HL-60 (cell line): ENCODE measurements at regions not wholly inside any gene's neighbourhood (a gene's known extent, or its start where the extent isn't known, plus 50 kb on each side); places are given as distances from the start of the nearest gene placed in this dataset.

Experiments used
- DNase-seq, 2 experiments: peaks; one replicate each; pipeline ENCODE4 v3.0.0-alpha.2; 2010 to 2020; ENCODE audit warnings: low read depth in 1 of 2, low spot score in 1 of 2
- H3K27ac ChIP-seq: fragments of 250-450 bp; sonication (Bioruptor Pico); replicated peaks from 2 replicates; pipeline ENCODE4 v1.5.1; 2020; ENCODE audit warnings: mild to moderate bottlenecking, moderate library complexity
- H3K27me3 ChIP-seq: fragments of 250-450 bp; sonication (Bioruptor Pico); 2 replicates; pipeline ENCODE4 v1.5.1; 2021; ENCODE audit warnings: mild to moderate bottlenecking, moderate library complexity; ENCODE audit not compliant: insufficient read depth, poor library complexity, severe bottlenecking
- H3K4me3 ChIP-seq: replicated peaks from 2 replicates; pipeline ENCODE4 v1.5.1; 2011; ENCODE audit warnings: mild to moderate bottlenecking, control low read depth, low read length; ENCODE audit not compliant: insufficient read depth
- CTCF ChIP-seq: IDR thresholded peaks from one replicate; pipeline ENCODE4 v1.5.1; 2011; ENCODE audit warnings: low read length, control low read depth, inconsistent platforms; ENCODE audit not compliant: insufficient read depth
- GABPA ChIP-seq: IDR thresholded peaks from 2 replicates; pipeline ENCODE4 v1.6.1; 2012; ENCODE audit warnings: low read depth
- POLR2AphosphoS5 ChIP-seq: IDR thresholded peaks from 2 replicates; pipeline ENCODE4 v1.6.1; 2012; ENCODE audit warnings: low read depth
- REST ChIP-seq: IDR thresholded peaks from 2 replicates; pipeline ENCODE4 v1.6.1; 2012; ENCODE audit warnings: low read depth; ENCODE audit not compliant: insufficient replicate concordance
- SPI1 ChIP-seq: IDR thresholded peaks from 2 replicates; pipeline ENCODE4 v1.6.1; 2012; ENCODE audit warnings: low read depth, mild to moderate bottlenecking, borderline replicate concordance

GRCh38 chr3:78427303-78427702, 1340.5 kb downstream of the ROBO1 start:
- DNase-seq = no peak
- Histone ChIP-seq H3K4me3 (no peak overlapping the region), H3K27ac (no peak overlapping the region), H3K27me3 (no peaks in the 10 kb centered on the region)
- TF ChIP-seq CTCF = no peak
- no peak for TF ChIP-seq REST

GRCh38 chr3:78430741-78431140, 1337.1 kb downstream of the ROBO1 start:
- H3K27me3 ChIP-seq = no peaks in the 10 kb centered on the region
- DNase-seq = no peak
- no peak overlapping the region for H3K27ac ChIP-seq
- no peak overlapping the region for H3K4me3 ChIP-seq
- TF ChIP-seq REST (no peak), SPI1 (no peak), POLR2AphosphoS5 (no peak), GABPA (no peak), CTCF (no peak)

GRCh38 chr3:78434801-78435200, 1333.0 kb downstream of the ROBO1 start:
- Histone ChIP-seq H3K27me3 (no peaks in the 10 kb centered on the region), H3K4me3 (no peak overlapping the region), H3K27ac (no peak overlapping the region)
- TF ChIP-seq SPI1 (no peak), POLR2AphosphoS5 (no peak), GABPA (no peak)
- no peak for DNase-seq

GRCh38 chr3:78455166-78455565, 1312.6 kb downstream of the ROBO1 start:
- no peaks in the 10 kb centered on the region for H3K27me3 ChIP-seq
- no peak overlapping the region for H3K4me3 ChIP-seq
- no peak overlapping the region for H3K27ac ChIP-seq
- DNase-seq = no peak
- no peak for TF ChIP-seq CTCF
- no peak for TF ChIP-seq SPI1
- TF ChIP-seq GABPA = no peak
- TF ChIP-seq POLR2AphosphoS5 = no peak
- no peak for TF ChIP-seq REST
